ENCODE measurements at regions not wholly inside any gene's neighbourhood (a gene's known extent, or its start where the extent isn't known, plus 50 kb on each side); places are given as distances from the start of the nearest gene placed in this dataset.

DNA sequence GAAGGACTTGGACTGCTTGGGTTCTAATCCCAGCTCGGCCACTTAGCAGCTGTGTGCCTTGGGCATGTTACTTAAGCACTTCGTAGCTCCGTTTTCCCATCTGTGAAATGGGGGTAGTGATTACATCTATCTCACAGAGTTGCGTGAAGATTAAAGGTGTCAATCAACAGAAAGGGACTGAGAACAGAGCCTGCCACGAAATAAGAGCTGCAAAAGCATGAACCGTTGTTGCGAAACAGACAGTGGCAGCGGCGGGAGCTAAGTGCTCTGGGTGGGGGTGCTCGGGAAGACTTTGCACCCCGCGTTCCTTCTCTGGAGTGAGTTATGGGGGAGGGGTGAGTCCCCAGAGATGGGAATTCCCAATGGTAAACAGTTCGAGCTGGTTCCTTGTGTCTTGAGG is 79.6 kb upstream of the LHX1 start:
- TF ChIP-seq, protein P1, sequence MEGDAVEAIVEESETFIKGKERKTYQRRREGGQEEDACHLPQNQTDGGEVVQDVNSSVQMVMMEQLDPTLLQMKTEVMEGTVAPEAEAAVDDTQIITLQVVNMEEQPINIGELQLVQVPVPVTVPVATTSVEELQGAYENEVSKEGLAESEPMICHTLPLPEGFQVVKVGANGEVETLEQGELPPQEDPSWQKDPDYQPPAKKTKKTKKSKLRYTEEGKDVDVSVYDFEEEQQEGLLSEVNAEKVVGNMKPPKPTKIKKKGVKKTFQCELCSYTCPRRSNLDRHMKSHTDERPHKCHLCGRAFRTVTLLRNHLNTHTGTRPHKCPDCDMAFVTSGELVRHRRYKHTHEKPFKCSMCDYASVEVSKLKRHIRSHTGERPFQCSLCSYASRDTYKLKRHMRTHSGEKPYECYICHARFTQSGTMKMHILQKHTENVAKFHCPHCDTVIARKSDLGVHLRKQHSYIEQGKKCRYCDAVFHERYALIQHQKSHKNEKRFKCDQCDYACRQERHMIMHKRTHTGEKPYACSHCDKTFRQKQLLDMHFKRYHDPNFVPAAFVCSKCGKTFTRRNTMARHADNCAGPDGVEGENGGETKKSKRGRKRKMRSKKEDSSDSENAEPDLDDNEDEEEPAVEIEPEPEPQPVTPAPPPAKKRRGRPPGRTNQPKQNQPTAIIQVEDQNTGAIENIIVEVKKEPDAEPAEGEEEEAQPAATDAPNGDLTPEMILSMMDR (IDR thresholded peaks at IDR 0.05; ENCODE audit: borderline replicate concordance, control extremely low read depth, extremely low read depth, insufficient read depth, missing control alignments), result no peak
- DNase-seq (ENCODE audit: low spot score), result no peak

DNA sequence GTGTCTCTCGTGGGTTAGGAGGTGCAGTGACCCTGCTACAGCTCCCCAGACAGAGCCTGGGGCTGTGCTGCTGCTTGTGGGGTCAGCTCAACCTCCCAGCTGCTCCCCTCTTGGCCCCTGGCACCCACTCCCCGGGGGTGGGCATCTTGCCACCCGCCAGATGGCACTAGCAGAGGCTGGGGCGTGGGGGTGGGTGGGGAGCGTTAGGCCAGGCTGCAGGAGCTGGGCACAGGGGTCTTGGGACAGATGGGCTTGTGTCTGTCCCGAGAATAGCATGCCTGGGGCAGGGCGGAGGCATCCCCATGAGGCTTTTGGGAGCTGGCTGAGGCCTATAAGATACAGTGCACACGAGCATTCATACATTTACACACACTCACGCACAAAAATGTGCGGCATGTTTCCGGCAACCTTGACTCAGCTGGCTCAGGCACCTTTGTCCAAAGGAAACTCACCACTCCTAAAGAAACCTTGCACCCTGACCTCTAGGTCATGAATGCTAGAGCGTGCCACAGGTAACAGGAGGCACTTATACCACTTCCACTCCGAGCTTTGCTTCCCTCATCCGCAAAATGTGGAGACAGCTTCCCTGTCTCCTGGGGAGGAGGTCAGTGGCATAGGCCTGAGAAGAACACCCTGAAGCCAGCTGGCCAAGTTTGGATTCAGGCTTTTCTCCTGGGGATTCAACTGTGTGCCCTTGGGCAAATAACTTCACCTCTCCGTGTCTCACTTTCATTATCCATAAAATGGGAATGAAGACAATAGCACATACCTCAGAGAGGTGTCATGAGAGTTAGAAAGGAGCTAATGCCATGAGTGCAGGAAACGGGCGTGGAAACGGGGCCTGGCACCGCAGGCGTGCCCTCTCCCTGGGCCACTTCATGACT is 78.9 kb upstream of the LHX1 start:
- TF ChIP-seq, protein P1 (IDR thresholded peaks at IDR 0.05; ENCODE audit: borderline replicate concordance, control extremely low read depth, extremely low read depth, insufficient read depth, missing control alignments), result no peak
- DNase-seq (ENCODE audit: low spot score), result no peak

More for the DNA sequence above, 79.6 kb upstream of the LHX1 start:
- in situ Hi-C loops (cut with MboI; ENCODE audit: low sequenced_read_pairs, unreplicated experiment), result no loop called here

DNA sequence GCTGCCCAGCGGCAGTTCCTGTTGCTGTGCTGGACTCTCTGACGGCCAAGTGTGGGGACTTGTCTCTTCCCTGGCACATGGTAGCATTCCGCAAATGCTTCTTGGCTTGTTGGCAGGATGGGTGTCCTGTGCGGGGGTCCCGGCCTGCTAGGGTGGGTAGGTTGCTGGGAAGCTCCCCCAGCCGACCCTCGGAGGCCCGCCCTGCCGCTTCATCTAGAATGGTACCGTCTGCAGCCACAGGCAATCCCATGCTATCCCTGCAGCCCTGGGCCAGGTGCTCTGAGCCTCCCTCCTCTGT is 78.3 kb upstream of the LHX1 start:
- no peak for DNase-seq (ENCODE audit: low spot score)
- TF ChIP-seq, protein P1 (IDR thresholded peaks at IDR 0.05; ENCODE audit: borderline replicate concordance, control extremely low read depth, extremely low read depth, insufficient read depth, missing control alignments), result no peak
- in situ Hi-C loops (cut with MboI; ENCODE audit: low sequenced_read_pairs, unreplicated experiment), result no loop called here

More for the DNA sequence above, 78.9 kb upstream of the LHX1 start:
- in situ Hi-C loops (cut with MboI; ENCODE audit: low sequenced_read_pairs, unreplicated experiment), result no loop called here

DNA sequence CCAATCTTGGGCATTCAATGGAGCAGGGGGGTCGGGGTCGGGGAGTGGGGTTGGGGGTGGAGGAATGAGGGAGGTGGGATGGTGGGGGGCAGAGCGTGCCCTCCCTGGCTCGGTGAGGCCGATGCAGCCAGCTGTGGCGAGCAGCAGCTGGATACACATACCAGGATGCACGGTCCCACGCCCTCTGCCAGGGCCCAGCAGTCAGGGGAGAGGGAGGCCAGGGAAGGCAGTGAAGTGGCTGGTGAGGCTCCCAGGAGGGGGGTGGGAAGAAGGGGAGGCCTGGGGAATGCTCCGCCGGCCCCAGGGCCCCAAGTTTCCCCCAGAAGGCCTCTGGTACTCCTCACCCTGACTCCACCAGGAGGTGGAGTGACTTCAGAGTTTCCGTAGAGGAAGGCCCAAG is 77.6 kb upstream of the LHX1 start:
- TF ChIP-seq, protein P1 (IDR thresholded peaks at IDR 0.05; ENCODE audit: borderline replicate concordance, control extremely low read depth, extremely low read depth, insufficient read depth, missing control alignments), result no peak
- DNase-seq (ENCODE audit: low spot score), result no peak
- in situ Hi-C loops (cut with MboI; ENCODE audit: low sequenced_read_pairs, unreplicated experiment), result no loop called here

DNA sequence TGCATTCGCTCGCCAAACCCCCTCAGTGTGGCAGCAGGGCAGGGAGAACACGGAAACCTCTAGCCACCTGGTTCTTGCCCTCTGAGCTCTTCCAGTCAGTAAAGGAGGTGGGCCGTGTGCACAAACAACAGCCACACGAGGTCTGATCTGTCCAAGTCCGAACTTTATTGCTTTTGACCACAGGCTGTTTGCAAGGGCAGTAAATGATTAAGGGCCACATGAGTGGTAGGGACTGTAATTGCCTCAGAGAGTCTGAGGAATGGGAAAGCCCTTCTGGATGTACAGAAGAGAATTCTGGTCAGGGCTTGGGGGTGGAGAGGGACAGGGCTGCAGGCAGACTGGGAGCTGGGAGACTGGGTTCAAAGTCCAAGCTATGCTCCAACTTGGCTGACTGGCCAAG is 75.7 kb upstream of the LHX1 start:
- TF ChIP-seq, protein P1 (IDR thresholded peaks at IDR 0.05; ENCODE audit: borderline replicate concordance, control extremely low read depth, extremely low read depth, insufficient read depth, missing control alignments), result no peak
- DNase-seq (ENCODE audit: low spot score), result no peak
- in situ Hi-C loops (cut with MboI; ENCODE audit: low sequenced_read_pairs, unreplicated experiment), result no loop called here

DNA sequence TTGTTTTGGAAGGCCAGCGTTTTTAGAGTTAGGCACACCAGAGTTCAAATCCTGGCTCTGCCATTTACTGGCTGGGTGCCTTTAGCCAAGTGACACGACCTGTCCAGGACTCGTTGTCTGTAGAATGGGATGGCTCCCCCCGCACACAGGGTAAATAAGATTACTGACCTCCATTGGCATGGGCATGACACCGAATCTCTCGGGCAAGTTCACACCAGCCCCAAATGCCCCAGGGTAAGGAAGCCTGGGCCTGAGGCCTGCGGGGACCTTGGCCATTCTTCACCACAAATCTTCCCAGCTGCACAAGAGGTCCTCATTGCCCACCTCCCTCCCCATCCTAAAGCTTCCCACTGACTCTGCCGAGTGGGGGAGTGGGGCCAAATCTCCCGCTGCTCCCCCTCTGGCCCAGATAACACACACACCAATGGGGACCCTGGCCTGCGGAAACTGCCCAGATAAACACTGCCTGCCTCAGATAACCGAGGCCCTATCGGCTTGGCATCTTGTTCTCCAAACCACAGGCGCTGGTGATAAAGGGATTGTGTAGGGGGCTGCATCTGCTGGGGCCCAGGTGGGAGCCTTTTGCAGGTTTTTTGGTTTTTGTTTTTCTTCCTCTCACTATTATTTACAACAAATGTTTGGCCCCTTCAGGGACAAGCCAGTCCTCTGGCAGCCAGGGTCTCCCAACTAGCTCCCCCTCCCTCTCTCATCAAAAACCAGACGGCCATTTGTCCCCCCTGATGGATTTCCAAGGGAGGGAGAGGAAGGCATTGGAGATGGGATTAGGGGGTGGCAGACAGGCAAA is 75.0 kb upstream of the LHX1 start:
- in situ Hi-C loops (cut with MboI; ENCODE audit: low sequenced_read_pairs, unreplicated experiment), result no loop called here
- no peak for DNase-seq (ENCODE audit: low spot score)
- TF ChIP-seq, protein P1 (IDR thresholded peaks at IDR 0.05; ENCODE audit: borderline replicate concordance, control extremely low read depth, extremely low read depth, insufficient read depth, missing control alignments), result no peak

All from GM13976 (cell line).